GM18951 (cell line): ENCODE measurements at regions not wholly inside any gene's neighbourhood (a gene's known extent, or its start where the extent isn't known, plus 50 kb on each side); places are given as distances from the start of the nearest gene placed in this dataset.
"Not testable (repeated sequence)": the region's sequence is repeated elsewhere in the genome, so short reads cannot be mapped to it uniquely, and the experiment has no call there.

Experiments used
- POLR2A ChIP-seq: IDR thresholded peaks from 4 replicates; pipeline ENCODE4 v1.6.1; 2011; ENCODE audit warnings: mild to moderate bottlenecking; ENCODE audit not compliant: insufficient read length, insufficient read depth; ENCODE audit errors: extremely low read depth
- in situ Hi-C: fragments of 300-500 bp; cut with MboI; formaldehyde crosslinking; loops from one replicate; pipeline ENCODE4 v1.12.0; 2022; ENCODE audit warnings: low sequenced_read_pairs, mixed read lengths, inconsistent platforms; ENCODE audit not compliant: unreplicated experiment

DNA sequence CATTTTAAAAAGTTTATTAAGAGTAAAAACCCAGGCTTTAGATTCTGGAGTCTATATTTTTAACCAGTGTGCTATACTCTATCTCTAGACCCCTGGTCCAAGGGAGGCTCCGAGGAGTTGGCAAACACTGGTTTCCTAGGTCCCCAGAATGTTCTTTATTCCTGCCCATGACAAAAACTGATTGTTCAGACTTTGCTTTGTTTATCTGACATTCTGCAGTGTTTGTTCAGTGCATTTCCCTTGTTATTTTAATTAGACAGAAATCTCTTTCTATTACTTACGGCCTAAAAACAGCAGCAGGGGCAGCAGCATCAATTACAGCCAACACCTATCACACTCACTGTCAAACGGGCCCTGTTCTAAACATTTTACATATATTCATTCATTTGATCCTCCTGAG, 2011.6 kb upstream of the WWC1 start:
- in situ Hi-C loops, result no loop called here
- TF ChIP-seq POLR2A, result no peak

DNA sequence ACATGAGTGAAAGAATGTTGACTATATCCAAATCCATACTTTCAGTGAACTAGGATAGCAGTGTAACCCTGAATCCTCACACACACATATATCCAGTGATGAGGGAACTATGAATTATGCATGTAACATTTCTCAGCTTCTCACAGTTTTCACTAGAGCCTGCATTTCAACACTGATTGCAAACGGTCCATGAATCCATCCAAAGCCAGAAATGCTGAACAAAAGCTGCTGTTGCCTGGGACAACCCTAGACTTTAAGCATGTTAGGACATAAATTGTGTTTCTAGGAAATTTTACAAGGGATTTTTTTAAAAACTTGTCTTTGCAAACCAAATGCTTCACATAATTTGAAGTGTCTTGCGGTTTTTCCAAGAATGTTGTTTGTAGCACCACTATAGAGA, 2010.0 kb upstream of the WWC1 start:
- no peak for TF ChIP-seq POLR2A
- in situ Hi-C loops, result no loop called here

DNA sequence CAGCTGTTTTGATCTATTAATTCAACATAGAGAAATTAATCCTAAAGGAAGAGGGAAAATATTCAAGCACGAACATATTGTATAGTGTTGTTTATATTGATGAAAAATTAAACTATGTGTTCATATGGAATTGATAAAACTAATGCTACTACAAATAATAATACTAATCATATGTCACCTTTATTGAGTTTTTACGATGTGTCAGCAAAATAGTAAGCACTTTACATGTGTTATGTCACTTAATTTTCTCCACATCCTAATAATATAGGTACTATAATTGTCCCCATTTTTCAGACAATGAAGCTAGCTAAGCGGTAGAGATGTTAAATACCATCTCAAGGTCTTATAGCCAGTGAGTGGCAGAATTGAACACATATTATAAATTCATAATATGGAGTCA, 2008.5 kb upstream of the WWC1 start:
- TF ChIP-seq POLR2A, result no peak
- in situ Hi-C loops, result no loop called here

DNA sequence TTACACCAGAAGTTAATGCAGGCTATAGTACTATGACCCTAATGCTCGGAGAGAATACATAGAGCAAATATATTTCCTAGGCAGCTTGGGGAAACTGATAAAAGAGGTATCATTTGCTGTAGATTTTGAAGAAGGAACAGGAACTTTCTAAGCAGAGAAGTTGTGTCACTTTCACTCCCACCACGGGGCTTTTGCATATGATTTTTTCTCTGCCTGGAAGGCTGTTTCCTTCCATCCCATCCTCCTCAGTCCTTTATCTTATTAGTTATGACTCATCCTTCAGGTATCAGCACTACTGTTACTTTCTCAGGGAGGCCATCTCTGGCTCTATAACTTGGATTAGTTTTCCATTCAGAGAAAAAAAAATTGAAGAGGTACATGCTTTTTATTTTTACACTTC, 2006.1 kb upstream of the WWC1 start:
- in situ Hi-C loops, result no loop called here
- no peak for TF ChIP-seq POLR2A

DNA sequence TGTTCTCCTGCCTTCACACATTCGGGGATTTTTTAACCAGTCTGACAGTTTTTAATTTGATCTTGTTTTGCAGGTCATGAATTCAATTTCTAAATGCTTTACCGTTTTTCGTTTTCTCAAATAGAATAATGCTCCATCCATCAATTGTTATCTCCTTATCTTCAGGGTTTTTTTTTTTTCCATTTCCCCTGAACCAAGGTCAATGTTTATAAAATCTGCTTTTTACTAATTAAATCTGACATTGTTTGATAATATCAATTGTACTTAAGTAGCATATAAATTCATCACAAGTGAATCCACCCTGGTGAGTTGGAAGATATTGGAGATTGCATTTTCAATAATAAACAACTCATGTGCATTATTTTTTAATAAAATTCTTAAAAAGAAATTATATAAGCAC, 2004.6 kb upstream of the WWC1 start:
- in situ Hi-C loops, result no loop called here
- no peak for TF ChIP-seq POLR2A

DNA sequence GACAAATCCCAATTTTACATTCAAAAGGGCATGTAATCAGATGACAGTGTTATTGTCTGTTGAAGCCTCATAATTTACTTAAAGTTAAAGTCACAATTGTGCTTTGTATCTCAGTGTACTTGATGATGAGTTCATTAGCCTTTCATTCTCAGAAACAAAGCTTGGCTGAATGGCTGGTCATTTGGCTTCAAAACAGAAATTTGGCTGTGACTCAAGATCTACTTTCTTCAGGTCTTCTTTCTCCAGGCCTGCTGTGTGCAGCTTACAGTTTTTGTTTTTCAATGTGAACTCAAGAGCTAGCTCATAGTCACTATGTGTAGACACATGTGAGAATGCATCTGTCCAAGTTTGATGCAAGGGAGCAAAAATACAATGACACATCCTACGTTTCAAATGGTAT, 2003.6 kb upstream of the WWC1 start:
- no peak for TF ChIP-seq POLR2A
- in situ Hi-C loops, result no loop called here

DNA sequence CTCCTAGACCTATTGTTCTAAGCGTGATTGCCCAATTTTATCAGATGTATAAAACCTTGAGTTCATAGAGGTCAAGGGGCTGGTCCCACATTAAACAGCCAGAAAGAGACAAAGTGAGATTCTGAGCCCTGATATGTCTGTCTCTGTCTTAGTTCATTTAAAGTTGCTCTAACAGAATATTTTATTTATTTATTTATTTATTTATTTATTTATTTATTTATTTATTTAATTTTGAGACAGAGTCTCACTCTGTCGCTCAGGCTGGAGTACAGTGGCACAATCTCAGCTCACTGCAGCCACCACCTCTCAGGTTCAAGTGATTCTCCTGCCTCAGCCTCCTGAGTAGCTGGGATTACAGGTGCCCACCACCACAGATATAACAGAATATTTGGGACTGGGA, 1999.6 kb upstream of the WWC1 start:
- in situ Hi-C loops, result not testable (repeated sequence)

DNA sequence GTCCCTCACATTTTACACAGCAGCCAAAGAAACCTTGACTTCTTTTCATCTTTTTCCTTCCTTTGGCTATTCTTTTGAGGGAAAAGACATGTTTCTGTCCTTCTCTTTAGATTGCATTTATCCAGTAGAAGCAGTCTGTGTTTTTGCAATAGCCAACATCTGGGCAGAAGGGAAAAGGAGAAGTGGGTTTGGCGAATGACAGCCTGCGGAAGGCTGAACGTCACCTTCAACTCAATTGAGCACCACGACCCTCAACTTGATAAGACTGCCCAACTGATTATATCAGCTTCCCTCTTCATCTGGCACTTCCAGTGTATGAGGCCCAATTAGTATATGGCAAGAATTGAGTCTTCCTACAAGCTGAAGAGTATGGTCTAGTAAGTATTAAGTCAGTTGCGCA, 1997.6 kb upstream of the WWC1 start:
- no peak for TF ChIP-seq POLR2A
- in situ Hi-C loops, result no loop called here

DNA sequence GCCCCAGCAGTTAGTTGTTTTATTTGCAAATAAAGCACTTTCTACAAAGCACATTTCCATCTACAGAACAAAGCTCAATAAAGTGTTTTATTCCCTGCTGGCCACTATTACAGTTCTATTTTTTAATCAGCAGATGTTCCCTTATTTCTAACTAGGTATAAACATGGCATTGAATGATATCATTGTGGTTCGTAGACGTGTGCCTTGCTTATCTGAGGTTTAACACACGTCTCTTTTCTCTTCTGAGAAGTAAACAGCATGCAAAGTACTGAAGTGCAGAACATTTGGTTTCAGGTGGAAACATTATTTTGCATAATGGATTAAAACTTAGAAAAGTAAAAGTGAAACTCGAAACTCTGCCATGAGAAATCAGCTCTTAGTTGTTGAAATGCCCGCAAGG, 1989.3 kb upstream of the WWC1 start:
- no peak for TF ChIP-seq POLR2A
- in situ Hi-C loops, result no loop called here

DNA sequence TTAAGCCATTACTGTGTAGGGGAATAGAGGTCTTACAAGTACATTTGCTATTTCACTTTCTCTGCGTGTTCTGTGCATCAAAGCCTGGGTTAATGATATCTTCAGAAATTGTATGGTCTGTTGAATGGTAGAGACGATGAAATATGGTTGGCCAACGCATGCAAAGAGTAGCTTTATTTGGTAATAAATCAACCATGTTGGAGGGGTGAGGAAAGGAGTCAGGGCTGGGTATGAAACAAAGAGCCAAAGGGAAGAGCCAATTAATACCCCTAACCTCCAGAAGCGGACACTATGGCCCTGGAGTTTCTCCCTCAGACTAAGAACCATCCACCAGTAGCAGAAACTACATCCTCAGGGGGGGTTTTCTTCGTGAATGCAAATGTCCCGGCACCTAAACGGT, 1974.0 kb upstream of the WWC1 start:
- no peak for TF ChIP-seq POLR2A
- in situ Hi-C loops, result no loop called here

DNA sequence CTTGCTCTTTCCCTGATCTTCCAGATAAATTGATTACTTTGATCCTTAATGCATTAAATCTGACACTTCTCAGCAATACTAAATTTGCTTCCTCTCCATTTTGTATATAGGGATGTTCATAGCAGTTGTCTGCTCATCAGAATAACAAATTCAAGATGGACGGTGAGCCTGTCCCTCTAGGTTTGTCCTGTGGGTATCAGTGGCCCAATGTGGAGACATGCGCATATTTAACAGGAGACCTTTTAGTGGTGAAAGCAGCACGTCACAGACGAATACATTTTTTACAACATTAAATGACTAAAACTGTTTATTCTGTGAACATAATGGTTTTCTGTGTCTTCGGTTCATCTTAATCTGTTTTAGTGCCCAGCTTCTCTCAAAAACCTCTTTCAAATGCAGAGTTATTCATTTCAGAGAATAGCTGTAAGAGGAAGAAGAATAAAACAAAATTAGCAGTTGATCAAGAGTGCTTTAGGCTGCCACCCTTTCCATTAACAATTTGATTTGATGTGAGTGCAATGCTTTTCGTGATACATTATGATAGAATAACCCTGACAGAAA, 1970.4 kb upstream of the WWC1 start:
- TF ChIP-seq POLR2A, result no peak
- in situ Hi-C loops, result no loop called here

DNA sequence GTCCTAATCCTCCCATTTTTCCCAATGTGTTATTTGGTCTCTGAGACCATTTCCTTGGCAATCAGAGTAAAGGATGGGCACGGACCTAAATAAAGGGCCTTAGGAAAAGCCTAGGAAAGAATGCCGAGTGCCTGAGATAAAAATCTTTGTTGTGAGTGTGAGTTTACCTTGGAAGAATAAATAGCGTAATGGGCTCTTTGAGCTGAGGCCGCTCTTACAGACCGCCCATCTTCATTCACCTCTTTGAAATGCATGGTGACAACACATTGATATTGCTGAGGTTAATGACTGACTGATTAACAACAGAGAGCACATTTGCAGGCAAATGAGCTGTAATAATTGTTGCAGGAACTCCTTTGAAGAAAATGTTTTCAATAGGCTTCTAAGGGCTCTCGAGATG, 1967.1 kb upstream of the WWC1 start:
- TF ChIP-seq POLR2A, result no peak

DNA sequence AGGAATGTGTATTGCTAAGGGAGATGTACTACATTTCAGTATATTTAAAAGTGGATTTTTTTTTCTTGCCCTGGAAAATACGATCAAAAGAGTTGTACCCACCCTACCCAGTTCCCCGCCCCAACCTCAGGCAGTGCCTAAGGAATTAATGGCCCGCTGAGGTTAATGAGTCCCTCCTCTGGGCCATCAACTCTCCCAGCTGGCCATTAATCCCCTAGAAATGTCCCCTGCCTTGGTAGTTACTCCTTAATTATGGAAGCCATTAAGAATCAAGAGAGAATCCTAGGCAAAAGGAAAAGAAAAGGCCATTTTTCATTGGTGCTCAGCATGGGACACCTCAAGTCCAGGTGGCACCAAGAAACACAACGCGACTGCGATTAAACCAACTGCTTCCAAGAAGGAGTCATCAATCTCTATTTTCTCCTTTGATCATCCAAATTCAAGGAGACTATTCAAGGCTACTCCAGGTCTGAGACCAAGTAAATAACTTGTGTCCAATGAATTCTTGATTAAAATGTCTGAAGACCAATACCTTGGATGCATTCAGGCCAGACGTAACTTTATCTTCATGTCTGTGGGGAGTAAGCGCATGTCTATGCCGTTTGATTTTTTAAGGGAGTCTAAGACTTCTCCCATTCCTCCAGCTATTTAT, 1962.2 kb upstream of the WWC1 start:
- in situ Hi-C loops, result no loop called here
- TF ChIP-seq POLR2A, result no peak

More for the DNA sequence above, 1967.1 kb upstream of the WWC1 start:
- in situ Hi-C loops, result no loop called here

DNA sequence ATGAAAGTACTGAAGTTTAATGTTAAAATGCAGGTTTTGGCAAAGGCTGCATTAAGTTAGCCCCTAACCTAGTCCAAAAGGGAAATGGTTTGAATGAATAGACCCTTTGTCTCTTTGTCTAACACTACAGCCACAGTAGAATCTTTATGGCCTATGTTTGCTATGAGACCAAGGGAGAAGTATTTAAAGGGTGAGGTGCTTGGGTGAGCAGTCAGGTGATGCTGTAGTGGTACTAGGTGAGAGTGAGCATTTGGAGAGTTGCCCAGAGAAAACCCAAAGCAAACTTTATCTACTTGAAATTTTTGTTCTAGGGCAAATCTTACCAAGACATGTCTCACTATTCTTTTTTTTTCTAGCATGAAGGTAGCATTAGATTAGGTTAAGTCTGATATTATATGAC, 1961.4 kb upstream of the WWC1 start:
- no peak for TF ChIP-seq POLR2A
- in situ Hi-C loops, result no loop called here

DNA sequence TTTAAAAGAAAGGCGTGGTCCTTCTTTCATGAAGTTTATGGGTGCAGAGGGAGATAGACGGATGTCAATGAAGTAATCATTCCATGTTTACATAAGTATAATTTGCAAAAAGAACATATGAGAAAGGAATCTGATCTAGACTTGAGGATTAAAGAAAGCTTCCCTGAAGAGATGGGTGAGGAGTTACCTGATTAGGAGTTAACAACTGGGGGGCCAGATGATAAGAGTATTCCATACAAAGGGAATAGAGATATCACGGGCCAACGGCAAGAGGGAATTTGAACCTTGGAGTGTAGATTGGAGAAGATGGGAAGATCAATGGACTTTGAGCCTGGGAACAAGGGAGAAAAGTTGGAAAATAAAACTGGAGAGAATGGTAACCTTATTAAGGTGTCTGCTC, 1959.9 kb upstream of the WWC1 start:
- no peak for TF ChIP-seq POLR2A

More for the DNA sequence above, 1959.9 kb upstream of the WWC1 start:
- in situ Hi-C loops, result no loop called here
